Chondrocyte (in vitro differentiated cells): ENCODE measurements at regions not wholly inside any gene's neighbourhood (a gene's known extent, or its start where the extent isn't known, plus 50 kb on each side); places are given as distances from the start of the nearest gene placed in this dataset.

Experiments used
- DNase-seq: peaks from one replicate; pipeline ENCODE4 v3.0.0; 2021; ENCODE audit warnings: mixed read lengths, low spot score
- H3K27ac Mint-ChIP-seq: one replicate; pipeline ENCODE4 v1.8.0; 2021; ENCODE audit warnings: mild to moderate bottlenecking, moderate library complexity, mixed read lengths; ENCODE audit not compliant: unreplicated experiment
- H3K27me3 Mint-ChIP-seq: 2 replicates; pipeline ENCODE4 v1.8.0; 2021; ENCODE audit warnings: low read depth, mixed read lengths
- H3K36me3 Mint-ChIP-seq: 2 replicates; pipeline ENCODE4 v1.8.0; 2021; ENCODE audit warnings: low read depth, mixed read lengths
- H3K4me1 Mint-ChIP-seq: 2 replicates; pipeline ENCODE4 v1.8.0; 2021; ENCODE audit warnings: low read depth, mild to moderate bottlenecking, mixed read lengths
- H3K4me3 Mint-ChIP-seq: one replicate; pipeline ENCODE4 v1.8.0; 2021; ENCODE audit warnings: mild to moderate bottlenecking, moderate library complexity, mixed read lengths; ENCODE audit not compliant: unreplicated experiment
- H3K9me3 Mint-ChIP-seq: 2 replicates; pipeline ENCODE4 v1.8.0; 2021; ENCODE audit warnings: low read depth, mixed read lengths
- CTCF ChIP-seq: fragments of 200-600 bp; sonication (generic); IDR thresholded peaks from 2 replicates; pipeline ENCODE4 v1.5.0; 2021; ENCODE audit warnings: antibody characterized with exemption, mild to moderate bottlenecking, moderate library complexity

- H3K36me3 Mint-ChIP-seq: no peaks in the 10 kb centered on the region
- no peak for TF ChIP-seq CTCF
- H3K27me3 Mint-ChIP-seq: peaks cover 22% of the 10 kb centered on the region
- DNase-seq: no peak
- no peaks in the 10 kb centered on the region for H3K4me1 Mint-ChIP-seq
- H3K9me3 Mint-ChIP-seq: no peaks in the 10 kb centered on the region
- H3K27ac Mint-ChIP-seq: no peak overlapping the region
- H3K4me3 Mint-ChIP-seq: no peak overlapping the region
These were observed 93.1 kb downstream of the OLIG3 start for GRCh38 chr6:137401088-137401487.

- Mint-ChIP-seq H3K9me3 (no peaks in the 10 kb centered on the region), H3K27ac (no peak overlapping the region), H3K4me3 (no peak overlapping the region), H3K36me3 (no peaks in the 10 kb centered on the region), H3K27me3 (peaks cover 16% of the 10 kb centered on the region), H3K4me1 (no peaks in the 10 kb centered on the region)
- no peak for TF ChIP-seq CTCF
- no peak for DNase-seq
These were observed 94.2 kb downstream of the OLIG3 start for GRCh38 chr6:137399881-137400443.

GRCh38 chr6:137395316-137395715 is 98.9 kb downstream of the OLIG3 start:
- Mint-ChIP-seq H3K4me1 (no peaks in the 10 kb centered on the region), H3K27me3 (peaks cover 14% of the 10 kb centered on the region), H3K36me3 (no peaks in the 10 kb centered on the region), H3K27ac (no peak overlapping the region), H3K4me3 (no peak overlapping the region), H3K9me3 (no peaks in the 10 kb centered on the region)
- no peak for DNase-seq
- no peak for TF ChIP-seq CTCF

GRCh38 chr6:137391061-137391814 is 103.0 kb downstream of the OLIG3 start:
- no peaks in the 10 kb centered on the region for H3K36me3 Mint-ChIP-seq
- H3K4me1 Mint-ChIP-seq: no peaks in the 10 kb centered on the region

GRCh38 chr6:137390334-137390733 is 103.9 kb downstream of the OLIG3 start:
- DNase-seq: no peak
- H3K9me3 Mint-ChIP-seq: no peaks in the 10 kb centered on the region
- no peaks in the 10 kb centered on the region for H3K4me1 Mint-ChIP-seq
- no peak overlapping the region for H3K4me3 Mint-ChIP-seq
- no peak overlapping the region for H3K27ac Mint-ChIP-seq
- TF ChIP-seq CTCF: no peak
- H3K27me3 Mint-ChIP-seq: peaks cover 27% of the 10 kb centered on the region
- no peaks in the 10 kb centered on the region for H3K36me3 Mint-ChIP-seq

More at GRCh38 chr6:137391061-137391814, 103.0 kb downstream of the OLIG3 start:
- DNase-seq: no peak
- Mint-ChIP-seq H3K27ac (no peak overlapping the region), H3K4me3 (no peak overlapping the region), H3K9me3 (no peaks in the 10 kb centered on the region), H3K27me3 (peaks cover 22% of the 10 kb centered on the region)
- TF ChIP-seq CTCF: no peak
